BJ (cell line): ENCODE measurements at regions not wholly inside any gene's neighbourhood (a gene's known extent, or its start where the extent isn't known, plus 50 kb on each side); places are given as distances from the start of the nearest gene placed in this dataset.

ENCODE experiments used
- CTCF ChIA-PET: fragments of 350-600 bp; formaldehyde crosslinking; extraction: SDS; loops from one replicate; lab custom pipeline; 2021; ENCODE audit warnings: antibody characterized with exemption, inconsistent platforms; lab: Yijun Ruan, JAX
- POLR2A ChIA-PET: fragments of 300-600 bp; sonication (Branson Sonifier 250); formaldehyde crosslinking; extraction: SDS; loops from one replicate; lab custom pipeline; 2021; ENCODE audit warnings: antibody characterized with exemption; lab: Charles Lee
- DNase-seq: peaks from one replicate; pipeline ENCODE4 v3.0.0-alpha.2; 2011; ENCODE audit warnings: low read depth
- H3K27me3 ChIP-seq: 2 replicates; pipeline ENCODE4 v1.6.0; 2011; ENCODE audit warnings: low read length; ENCODE audit not compliant: control insufficient read depth, insufficient read depth
- H3K36me3 ChIP-seq: 2 replicates; pipeline ENCODE4 v1.5.1; 2011; ENCODE audit warnings: low read length; ENCODE audit not compliant: control insufficient read depth, insufficient read depth
- H3K4me3 ChIP-seq: 2 replicates; pipeline ENCODE4 v1.5.1; 2011; ENCODE audit warnings: low read depth, mild to moderate bottlenecking, control low read depth, low read length
- CTCF ChIP-seq: IDR thresholded peaks from 2 replicates; pipeline ENCODE4 v1.5.1; 2011; ENCODE audit warnings: low read depth, mild to moderate bottlenecking, control low read depth, inconsistent platforms, low read length, moderate library complexity; ENCODE audit not compliant: insufficient read depth

DNA sequence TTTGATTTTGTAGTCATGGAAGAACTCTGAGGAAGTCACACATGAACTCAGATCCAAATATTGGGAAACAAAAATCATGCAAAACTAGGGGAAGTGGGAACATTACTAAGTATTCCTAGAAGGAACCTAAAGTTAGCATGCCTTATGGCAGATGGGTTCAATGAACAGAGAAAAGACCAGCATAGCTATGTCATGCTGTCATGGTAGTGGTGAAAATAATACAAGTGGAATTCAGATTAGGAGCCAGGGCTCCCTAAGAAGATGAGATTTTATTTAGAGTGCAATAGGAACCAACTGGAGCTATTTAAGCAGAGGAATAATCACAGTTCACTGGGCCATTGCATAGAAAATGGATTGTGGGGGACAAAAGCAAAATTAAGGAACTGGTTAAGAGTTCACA lies 134.0 kb downstream of the DIO2 start:
- no peak for TF ChIP-seq CTCF
- ChIA-PET POLR2A (no interaction called here), CTCF (interaction anchor here (1.1 to 3.1 kb wide), 3 partner anchors 14 to 40 kb away, joined by 3 to 12 read pairs (median 4); no protein-coding TSS in a partner anchor)
- peak; percentile 44 for DNase-seq
- Histone ChIP-seq H3K4me3 (no peak overlapping the region), H3K27me3 (no peaks in the 10 kb centered on the region), H3K36me3 (no peaks in the 10 kb centered on the region)

- Histone ChIP-seq H3K36me3 (no peaks in the 10 kb centered on the region), H3K4me3 (no peak overlapping the region), H3K27me3 (no peaks in the 10 kb centered on the region)
- ChIA-PET POLR2A (no interaction called here), CTCF (no interaction called here)
- TF ChIP-seq CTCF = no peak
- no peak for DNase-seq
These were observed 136.3 kb downstream of the DIO2 start for GRCh38 chr14:80074900-80075574.

- no peak for TF ChIP-seq CTCF
- no peaks in the 10 kb centered on the region for H3K27me3 ChIP-seq
- CTCF ChIA-PET = interaction anchor here (0.7 to 1.7 kb wide), 3 partner anchors 10 to 792 kb away, joined by 3 read pairs; no protein-coding TSS in a partner anchor
- no peak overlapping the region for H3K4me3 ChIP-seq
- no peaks in the 10 kb centered on the region for H3K36me3 ChIP-seq
- POLR2A ChIA-PET = no interaction called here
- no peak for DNase-seq
These were observed 152.3 kb downstream of the DIO2 start for GRCh38 chr14:80059041-80059440.

- no peak overlapping the region for H3K4me3 ChIP-seq
- CTCF ChIA-PET = interaction anchor here (0.7 to 3.1 kb wide), 29 partner anchors 10 to 1123 kb away, joined by 3 to 34 read pairs (median 4); partner anchors contain the start of gene DIO2
- H3K36me3 ChIP-seq = no peaks in the 10 kb centered on the region
- POLR2A ChIA-PET = no interaction called here
- H3K27me3 ChIP-seq = no peaks in the 10 kb centered on the region
- DNase-seq = no peak
- TF ChIP-seq CTCF = no peak
These were observed 154.9 kb downstream of the DIO2 start for GRCh38 chr14:80056497-80056801.

DNA sequence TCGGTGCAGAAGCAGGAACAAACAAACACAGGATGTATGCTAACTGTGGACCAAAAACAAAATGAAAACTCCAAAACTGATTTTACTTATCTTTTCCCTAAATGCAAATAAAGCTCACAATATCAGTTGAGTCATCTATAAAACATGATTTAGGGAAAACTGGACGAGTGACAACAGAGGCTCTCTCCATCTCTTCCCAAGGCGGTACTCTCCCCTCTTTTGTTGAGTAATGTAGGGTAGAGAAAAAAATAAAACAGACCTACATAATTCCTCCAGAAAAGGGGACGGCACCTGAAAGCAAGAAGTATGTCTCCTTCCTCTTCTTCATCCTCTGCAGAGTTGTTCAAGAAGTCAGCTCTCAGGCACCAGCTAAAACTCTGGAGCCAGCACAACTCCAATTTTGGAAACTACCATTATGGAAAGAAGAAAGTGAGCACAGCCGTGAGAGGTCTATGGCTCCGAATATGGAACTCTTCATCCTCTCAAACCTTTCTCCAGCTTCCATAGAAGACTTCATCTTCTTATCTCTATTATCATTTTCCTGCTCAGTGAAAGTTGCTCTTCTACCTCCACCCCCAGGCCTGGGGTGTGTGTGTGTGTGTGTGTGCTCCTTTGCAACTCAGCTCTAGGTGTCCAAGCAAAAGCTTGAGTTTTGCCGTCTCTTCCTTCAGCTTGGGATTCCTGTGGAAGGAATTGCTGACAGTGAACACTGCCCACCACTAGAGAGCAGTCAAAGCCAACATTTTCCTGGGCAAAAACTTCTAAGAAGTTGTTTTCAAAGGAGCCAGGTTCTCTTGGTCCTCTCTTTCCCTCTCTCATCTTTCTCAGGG lies 155.4 kb downstream of the DIO2 start:
- Histone ChIP-seq H3K36me3 (no peaks in the 10 kb centered on the region), H3K27me3 (no peaks in the 10 kb centered on the region), H3K4me3 (no peak overlapping the region)
- no peak for DNase-seq
- POLR2A ChIA-PET = no interaction called here
- CTCF ChIA-PET = interaction anchor here (0.6 to 3.1 kb wide), 36 partner anchors 9 to 1122 kb away, joined by 3 to 34 read pairs (median 3); partner anchors contain the start of gene DIO2
- TF ChIP-seq CTCF = peak; percentile 81
